ENCODE measurements at regions not wholly inside any gene's neighbourhood (a gene's known extent, or its start where the extent isn't known, plus 50 kb on each side); places are given as distances from the start of the nearest gene placed in this dataset.

DNA sequence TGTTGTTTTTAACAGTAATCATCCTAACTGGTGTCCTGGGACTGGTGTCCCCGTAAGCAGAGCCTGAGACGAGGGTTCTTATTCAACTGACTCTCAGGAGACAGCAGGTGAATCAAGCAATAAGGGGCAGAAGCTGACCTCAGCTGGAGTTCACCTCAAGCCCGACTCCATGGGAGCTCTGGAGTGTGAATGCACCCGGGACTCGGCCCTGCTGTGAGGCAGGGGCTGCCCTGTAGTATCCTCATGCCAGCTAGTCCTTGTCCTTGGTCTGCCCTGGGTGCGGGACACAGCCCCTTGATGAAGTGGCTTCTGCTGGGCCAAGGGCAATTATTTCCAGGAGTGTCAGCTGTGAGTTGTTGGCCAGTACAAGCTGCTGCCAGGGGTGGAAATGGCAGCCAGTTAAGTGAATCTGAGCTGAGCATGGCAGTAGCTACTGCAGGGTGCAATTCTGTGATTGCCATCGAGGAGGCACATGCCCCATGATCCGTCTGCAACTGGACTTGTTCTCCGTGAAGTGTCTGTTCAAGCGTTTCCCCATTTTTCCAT is 54.9 kb upstream of the OTOS start:
- H3K4me1 ChIP-seq (ENCODE audit: insufficient read depth, low read length): no peaks in the 10 kb centered on the region
- ChIA-PET CTCF (no interaction called here), POLR2A (ENCODE audit: unreplicated experiment) (no interaction called here)
- peaks cover 71% of the 10 kb centered on the region for H3K27me3 ChIP-seq (ENCODE audit: low read length)
- no peaks in the 10 kb centered on the region for H3F3A ChIP-seq (ENCODE audit: low read length, unreplicated experiment)
- H3K9me3 ChIP-seq (ENCODE audit: low read length): no peaks in the 10 kb centered on the region
- no peaks in the 10 kb centered on the region for H4K20me1 ChIP-seq (ENCODE audit: low read length)
- DNase-seq (no peak), ATAC-seq (no peak)
- no peak overlapping the region for H3K9ac ChIP-seq (ENCODE audit: low read length)
- no peak overlapping the region for H3K27ac ChIP-seq (ENCODE audit: low read length)
- BruUV-seq (replicated peaks): no TSS peak
- TF ChIP-seq, protein P1, sequence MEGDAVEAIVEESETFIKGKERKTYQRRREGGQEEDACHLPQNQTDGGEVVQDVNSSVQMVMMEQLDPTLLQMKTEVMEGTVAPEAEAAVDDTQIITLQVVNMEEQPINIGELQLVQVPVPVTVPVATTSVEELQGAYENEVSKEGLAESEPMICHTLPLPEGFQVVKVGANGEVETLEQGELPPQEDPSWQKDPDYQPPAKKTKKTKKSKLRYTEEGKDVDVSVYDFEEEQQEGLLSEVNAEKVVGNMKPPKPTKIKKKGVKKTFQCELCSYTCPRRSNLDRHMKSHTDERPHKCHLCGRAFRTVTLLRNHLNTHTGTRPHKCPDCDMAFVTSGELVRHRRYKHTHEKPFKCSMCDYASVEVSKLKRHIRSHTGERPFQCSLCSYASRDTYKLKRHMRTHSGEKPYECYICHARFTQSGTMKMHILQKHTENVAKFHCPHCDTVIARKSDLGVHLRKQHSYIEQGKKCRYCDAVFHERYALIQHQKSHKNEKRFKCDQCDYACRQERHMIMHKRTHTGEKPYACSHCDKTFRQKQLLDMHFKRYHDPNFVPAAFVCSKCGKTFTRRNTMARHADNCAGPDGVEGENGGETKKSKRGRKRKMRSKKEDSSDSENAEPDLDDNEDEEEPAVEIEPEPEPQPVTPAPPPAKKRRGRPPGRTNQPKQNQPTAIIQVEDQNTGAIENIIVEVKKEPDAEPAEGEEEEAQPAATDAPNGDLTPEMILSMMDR (conservative IDR thresholded peaks at IDR 0.05; ENCODE audit: low read depth, low read length): no peak
- TF ChIP-seq EZH2 (IDR thresholded peaks at IDR 0.05; ENCODE audit: low read length, unreplicated experiment): no peak
- no peak for TF ChIP-seq EZH2phosphoT487 (IDR thresholded peaks at IDR 0.05; ENCODE audit: borderline replicate concordance, low read length)
- intact Hi-C loops (cut with micrococcal nuclease): no loop called here
- H3K79me2 ChIP-seq (ENCODE audit: low read length): no peaks in the 10 kb centered on the region
- H2AFZ ChIP-seq (ENCODE audit: low read length): no peak overlapping the region
- H3K9me2 ChIP-seq (replicated peaks; ENCODE audit: low read length): no peaks in the 10 kb centered on the region
- H3K4me3 ChIP-seq (ENCODE audit: low read length): no peak overlapping the region
- no peaks in the 10 kb centered on the region for H3K36me3 ChIP-seq (ENCODE audit: low read depth, low read length)
- H3K4me2 ChIP-seq (ENCODE audit: low read length): no peak overlapping the region

DNA sequence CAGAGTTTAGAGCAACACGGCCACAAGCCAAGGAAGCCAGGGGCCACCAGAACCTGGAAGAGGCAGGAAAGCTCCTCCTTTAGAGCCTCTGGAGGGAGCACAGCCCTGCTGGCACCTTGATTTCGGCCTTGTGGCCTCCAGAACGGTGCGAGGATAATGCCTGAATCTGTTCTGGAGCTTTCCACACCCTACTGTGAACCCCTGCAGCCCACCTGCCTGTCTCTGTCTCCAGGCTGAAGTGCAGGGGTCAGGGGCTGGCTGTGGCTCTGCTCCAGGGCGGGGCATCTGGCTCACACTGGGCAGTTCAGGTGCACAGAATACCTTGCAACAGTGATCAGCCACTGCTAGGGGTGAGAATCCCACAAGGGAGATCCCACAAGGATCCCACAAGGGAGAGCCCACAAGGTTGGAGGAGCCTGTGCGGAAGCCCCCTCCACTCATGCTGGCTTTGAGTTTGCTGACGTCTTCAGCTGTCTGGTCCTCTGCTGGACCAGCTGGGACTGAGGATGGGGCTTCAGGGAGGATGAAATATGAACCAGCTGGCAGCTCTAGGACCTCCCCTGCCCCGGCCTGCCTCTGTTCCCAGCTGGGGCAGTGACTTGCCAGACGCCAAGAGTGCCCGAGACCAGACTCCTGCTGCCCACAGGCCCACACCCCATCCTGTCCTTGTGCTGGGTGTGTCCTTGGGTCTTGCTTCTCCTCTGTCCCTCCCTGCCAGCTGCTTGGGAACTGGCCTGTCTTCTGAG is 56.4 kb upstream of the OTOS start:
- Histone ChIP-seq H3K4me3 (ENCODE audit: low read length) (no peak overlapping the region), H3K27ac (ENCODE audit: low read length) (no peak overlapping the region), H3K27me3 (ENCODE audit: low read length) (peaks cover 71% of the 10 kb centered on the region), H3K9me3 (ENCODE audit: low read length) (no peaks in the 10 kb centered on the region), H2AFZ (ENCODE audit: low read length) (no peak overlapping the region), H4K20me1 (ENCODE audit: low read length) (no peaks in the 10 kb centered on the region), H3F3A (ENCODE audit: low read length, unreplicated experiment) (no peaks in the 10 kb centered on the region), H3K79me2 (ENCODE audit: low read length) (no peaks in the 10 kb centered on the region), H3K4me1 (ENCODE audit: insufficient read depth, low read length) (no peaks in the 10 kb centered on the region), H3K36me3 (ENCODE audit: low read depth, low read length) (no peaks in the 10 kb centered on the region), H3K9me2 (replicated peaks; ENCODE audit: low read length) (no peaks in the 10 kb centered on the region), H3K4me2 (ENCODE audit: low read length) (no peak overlapping the region), H3K9ac (ENCODE audit: low read length) (no peak overlapping the region)
- ATAC-seq: no peak
- no TSS peak for BruUV-seq (replicated peaks)
- CTCF ChIA-PET: no interaction called here
- no peak for DNase-seq
- POLR2A ChIA-PET (ENCODE audit: unreplicated experiment): no interaction called here
- TF ChIP-seq EZH2phosphoT487 (IDR thresholded peaks at IDR 0.05; ENCODE audit: borderline replicate concordance, low read length) (no peak), EZH2 (IDR thresholded peaks at IDR 0.05; ENCODE audit: low read length, unreplicated experiment) (no peak)
- TF ChIP-seq, protein P1 (conservative IDR thresholded peaks at IDR 0.05; ENCODE audit: low read depth, low read length): no peak
- intact Hi-C loops (cut with micrococcal nuclease): no loop called here

DNA sequence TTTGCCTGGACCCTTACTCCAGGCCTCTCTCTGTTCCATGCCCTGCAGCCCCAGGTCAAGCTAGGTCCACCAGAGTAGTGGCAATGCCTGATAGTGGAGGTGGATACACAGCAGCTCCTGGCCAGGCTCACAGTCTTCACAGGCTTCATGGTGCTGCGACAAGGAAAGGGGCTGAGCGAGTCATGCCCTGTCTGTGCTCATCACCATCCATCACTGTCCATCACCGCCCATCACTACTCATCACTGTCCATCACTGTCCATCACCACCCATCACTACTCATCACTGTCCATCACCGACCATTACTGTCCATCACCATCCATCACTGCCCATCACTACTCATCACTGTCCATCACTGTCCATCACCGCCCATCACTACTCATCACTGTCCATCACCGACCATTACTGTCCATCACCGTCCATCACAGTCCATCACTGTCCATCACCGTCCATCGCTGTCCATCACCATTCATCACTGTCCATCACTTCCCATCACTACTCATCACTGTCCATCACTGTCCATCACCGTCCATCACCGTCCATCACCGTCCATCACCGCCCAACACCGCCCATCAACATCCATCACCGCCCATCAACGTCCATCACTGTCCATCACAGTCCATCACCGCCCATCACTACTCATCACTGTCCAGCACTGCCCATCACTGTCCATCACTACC is 57.1 kb upstream of the OTOS start:
- H3F3A ChIP-seq (ENCODE audit: low read length, unreplicated experiment): no peaks in the 10 kb centered on the region

More for the DNA sequence above, 57.1 kb upstream of the OTOS start:
- Histone ChIP-seq H3K4me3 (ENCODE audit: low read length) (no peak overlapping the region), H3K9me2 (replicated peaks; ENCODE audit: low read length) (no peaks in the 10 kb centered on the region), H4K20me1 (ENCODE audit: low read length) (no peaks in the 10 kb centered on the region), H2AFZ (ENCODE audit: low read length) (no peak overlapping the region), H3K36me3 (ENCODE audit: low read depth, low read length) (no peaks in the 10 kb centered on the region), H3K79me2 (ENCODE audit: low read length) (no peaks in the 10 kb centered on the region), H3K27me3 (ENCODE audit: low read length) (peaks cover 67% of the 10 kb centered on the region), H3K27ac (ENCODE audit: low read length) (no peak overlapping the region), H3K9me3 (ENCODE audit: low read length) (no peaks in the 10 kb centered on the region), H3K4me2 (ENCODE audit: low read length) (no peak overlapping the region), H3K9ac (ENCODE audit: low read length) (no peak overlapping the region), H3K4me1 (ENCODE audit: insufficient read depth, low read length) (no peaks in the 10 kb centered on the region)
- POLR2A ChIA-PET (ENCODE audit: unreplicated experiment): no interaction called here
- intact Hi-C loops (cut with micrococcal nuclease): no loop called here
- no peak for DNase-seq
- CTCF ChIA-PET: no interaction called here
- TF ChIP-seq EZH2 (IDR thresholded peaks at IDR 0.05; ENCODE audit: low read length, unreplicated experiment): no peak
- no peak for TF ChIP-seq EZH2phosphoT487 (IDR thresholded peaks at IDR 0.05; ENCODE audit: borderline replicate concordance, low read length)
- TF ChIP-seq, protein P1 (conservative IDR thresholded peaks at IDR 0.05; ENCODE audit: low read depth, low read length): no peak
- no TSS peak for BruUV-seq (replicated peaks)
- ATAC-seq: no peak
